HL-60/S4 (cell line): ENCODE measurements at regions not wholly inside any gene's neighbourhood (a gene's known extent, or its start where the extent isn't known, plus 50 kb on each side); places are given as distances from the start of the nearest gene placed in this dataset.

Source experiments
- in situ Hi-C: fragments of 300-500 bp; cut with MboI; formaldehyde crosslinking; loops from 2 replicates; pipeline ENCODE4 v1.14.3; 2022; ENCODE audit warnings: low sequenced_read_pairs

DNA sequence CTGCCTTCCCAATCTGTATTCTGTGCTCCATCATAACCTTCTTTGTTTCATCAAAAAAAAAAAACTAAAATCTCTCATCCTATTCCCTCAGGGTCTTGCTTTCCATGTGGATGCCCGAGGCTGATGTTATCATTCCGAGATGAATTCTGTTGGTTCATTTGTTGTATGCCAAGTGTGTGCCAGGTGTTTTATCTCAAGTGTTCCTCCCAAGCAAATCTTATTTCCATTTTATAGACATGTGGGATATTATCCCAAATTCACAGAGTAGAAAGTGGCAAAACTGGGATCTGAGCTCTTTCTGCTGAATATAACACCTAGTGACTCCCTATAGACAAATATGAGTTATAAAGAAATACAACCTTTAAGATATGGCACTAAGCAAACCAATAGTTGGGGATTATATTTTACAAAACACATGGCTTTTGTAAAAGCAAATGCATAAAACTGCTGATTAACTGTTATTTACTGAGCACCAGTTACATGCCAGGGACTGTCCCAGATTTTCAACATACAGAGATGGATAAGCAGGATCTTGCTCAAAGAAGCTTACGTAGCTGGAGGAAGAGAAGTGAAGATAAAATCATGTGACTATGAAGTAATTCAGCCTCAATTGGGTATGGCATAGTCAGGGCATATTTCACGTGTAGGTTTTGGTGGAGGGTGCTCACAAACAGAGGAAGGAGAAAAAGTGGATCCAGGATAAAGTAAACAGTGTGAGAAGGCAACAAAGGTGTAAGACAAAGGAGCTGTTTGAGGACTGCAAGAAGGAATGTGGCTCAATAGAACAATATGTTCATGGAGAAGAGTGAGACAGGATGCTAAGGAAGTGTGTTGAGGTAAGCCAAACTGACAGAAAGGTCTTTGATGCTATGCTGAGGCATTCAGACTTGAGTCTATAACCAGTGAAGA, 143.3 kb upstream of the ADAMTSL1 start:
- in situ Hi-C loops, result no loop called here

DNA sequence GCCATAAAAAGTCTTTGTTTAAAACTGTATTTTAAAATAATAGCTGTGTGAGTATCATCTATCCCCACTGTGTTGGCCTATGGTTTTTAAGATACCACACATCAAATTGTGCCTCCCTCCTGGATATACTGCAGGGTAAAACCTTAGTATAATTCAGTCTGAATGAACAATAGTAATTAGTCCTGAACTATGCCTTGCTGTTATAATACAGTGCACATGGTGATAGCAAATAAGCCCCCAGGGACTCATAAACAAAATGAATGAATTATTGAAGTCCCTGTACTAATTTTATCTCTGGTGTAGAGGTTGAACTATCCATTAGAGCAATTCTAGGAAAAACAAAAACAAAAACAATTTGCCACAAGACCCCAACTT, 142.7 kb upstream of the ADAMTSL1 start:
- in situ Hi-C loops, result no loop called here

DNA sequence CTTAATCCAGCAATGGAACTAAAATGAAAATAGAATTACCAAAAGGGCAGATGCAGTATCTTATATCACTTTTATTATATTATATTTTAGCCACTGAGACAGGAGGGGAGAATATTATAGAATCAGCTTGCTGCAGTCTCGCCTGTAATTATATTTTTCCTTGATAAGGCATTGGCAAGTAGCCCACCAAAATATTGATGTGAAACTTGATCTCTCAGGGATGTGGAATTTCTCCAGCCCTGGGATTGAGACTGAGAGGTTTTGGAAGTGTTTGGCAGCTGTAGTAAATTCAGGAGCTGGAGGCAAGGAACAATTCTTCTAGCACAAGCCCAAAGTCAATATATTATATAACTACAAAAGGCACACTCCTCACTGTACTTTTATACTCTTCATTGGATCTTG, 142.1 kb upstream of the ADAMTSL1 start:
- in situ Hi-C loops, result no loop called here

GRCh38 chr9:18333157-18333556, 140.8 kb upstream of the ADAMTSL1 start:
- in situ Hi-C loops, result no loop called here

GRCh38 chr9:18335825-18336224, 138.1 kb upstream of the ADAMTSL1 start:
- in situ Hi-C loops, result no loop called here

GRCh38 chr9:18338042-18338441, 135.9 kb upstream of the ADAMTSL1 start:
- in situ Hi-C loops, result no loop called here

- in situ Hi-C loops, result no loop called here
These were observed 130.2 kb upstream of the ADAMTSL1 start for GRCh38 chr9:18343784-18344183.

- in situ Hi-C loops, result no loop called here
These were observed 127.2 kb upstream of the ADAMTSL1 start for GRCh38 chr9:18346745-18347144.

DNA sequence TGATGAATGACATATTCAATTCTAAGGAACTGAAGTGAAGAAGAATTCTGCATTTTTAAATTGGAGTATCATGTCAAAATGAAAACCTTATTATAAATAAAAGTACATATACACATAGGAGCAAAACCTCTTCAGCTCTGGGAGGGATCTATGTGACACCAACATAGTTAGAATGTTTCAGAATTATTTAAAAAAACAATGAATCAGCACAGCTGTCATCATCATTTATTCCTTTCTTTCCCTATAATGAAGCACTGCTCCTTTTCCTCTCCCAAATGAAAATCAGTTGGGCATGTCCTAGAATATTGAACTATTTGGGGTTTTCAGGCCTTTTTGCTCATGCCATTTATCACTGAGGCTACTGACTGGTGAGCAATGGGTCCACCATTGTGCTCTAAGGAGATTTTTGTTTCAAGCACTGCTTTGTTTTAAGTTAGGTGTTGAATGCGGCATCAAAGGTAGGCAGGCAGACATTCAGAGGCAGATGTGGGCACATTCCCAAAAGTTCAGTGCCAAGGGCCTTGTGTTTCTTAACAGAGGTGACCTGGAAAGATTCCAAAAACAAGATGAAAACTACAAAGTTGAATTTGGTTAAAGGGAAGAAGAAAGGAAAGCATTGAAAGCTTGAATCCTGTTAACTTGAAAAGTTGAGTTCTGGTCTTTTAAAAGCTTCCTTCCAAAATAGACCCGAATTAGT, 126.4 kb upstream of the ADAMTSL1 start:
- in situ Hi-C loops, result no loop called here

- in situ Hi-C loops, result no loop called here
These were observed 125.9 kb upstream of the ADAMTSL1 start for GRCh38 chr9:18348083-18348475.

DNA sequence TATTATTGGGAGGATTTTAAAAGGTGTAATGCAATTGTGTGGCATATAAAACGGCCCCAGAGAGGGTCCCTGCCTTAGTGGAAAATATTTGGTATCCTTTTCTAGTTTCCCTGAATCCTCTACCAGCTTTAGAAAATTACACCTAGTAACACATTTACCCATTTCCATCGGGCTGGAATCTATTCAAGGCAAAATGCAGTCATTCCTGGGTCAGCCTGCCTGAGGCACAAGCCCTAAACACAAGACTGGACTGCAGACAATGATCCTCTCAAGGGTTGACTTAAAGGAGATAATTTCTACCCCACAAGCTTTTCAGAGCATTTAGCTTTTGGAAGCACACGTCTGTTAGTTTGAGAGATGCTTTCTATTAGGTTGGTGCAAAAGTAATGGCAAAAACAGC, 124.4 kb upstream of the ADAMTSL1 start:
- in situ Hi-C loops, result no loop called here

- in situ Hi-C loops, result no loop called here
These were observed 123.9 kb upstream of the ADAMTSL1 start for GRCh38 chr9:18350036-18350435.

DNA sequence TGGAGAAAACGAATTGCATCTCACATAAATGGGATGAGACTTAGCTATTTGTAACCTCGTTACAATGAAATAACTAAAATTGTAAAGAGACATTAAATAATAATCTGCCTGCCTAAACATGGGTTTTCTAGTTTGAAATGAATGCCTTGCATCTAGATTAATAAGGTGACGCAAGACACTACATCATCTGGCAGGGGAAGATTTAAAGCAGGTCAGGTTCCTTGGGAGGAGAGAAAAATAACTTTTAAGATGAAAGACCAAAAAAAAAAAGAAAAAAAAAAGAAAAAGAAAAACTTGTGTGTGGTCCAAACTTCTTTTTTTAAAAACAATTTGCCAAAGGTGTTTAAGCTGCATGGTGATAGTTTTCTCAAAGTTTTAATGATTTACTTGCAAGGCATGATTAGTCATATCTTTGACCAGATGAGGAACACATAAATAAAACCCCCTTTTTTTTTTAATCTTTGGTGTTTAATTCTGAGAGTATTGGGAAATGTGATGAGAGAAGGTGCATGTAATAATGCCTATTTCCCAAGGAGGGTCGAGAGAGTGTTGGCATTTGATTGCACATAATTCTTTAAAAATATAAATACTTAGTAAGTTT, 122.9 kb upstream of the ADAMTSL1 start:
- in situ Hi-C loops, result no loop called here

DNA sequence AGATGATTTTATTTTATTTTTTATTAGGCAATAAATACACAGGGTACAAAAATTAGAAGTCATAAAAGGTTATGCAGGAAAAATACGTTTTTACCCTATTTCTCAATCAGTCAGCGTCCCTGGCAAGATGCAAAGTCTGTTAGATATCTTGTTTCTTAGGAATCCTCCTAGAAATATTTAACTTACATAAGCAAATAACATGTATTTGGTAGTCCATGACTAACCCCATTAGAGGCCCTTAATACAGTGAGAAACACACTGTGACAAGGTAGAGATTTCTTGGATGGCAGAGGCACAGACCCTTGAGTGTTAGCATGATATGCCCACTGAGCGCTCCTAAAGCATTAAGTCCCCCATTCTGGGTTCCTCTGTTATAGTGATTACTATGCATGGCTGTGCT, 121.2 kb upstream of the ADAMTSL1 start:
- in situ Hi-C loops, result no loop called here

DNA sequence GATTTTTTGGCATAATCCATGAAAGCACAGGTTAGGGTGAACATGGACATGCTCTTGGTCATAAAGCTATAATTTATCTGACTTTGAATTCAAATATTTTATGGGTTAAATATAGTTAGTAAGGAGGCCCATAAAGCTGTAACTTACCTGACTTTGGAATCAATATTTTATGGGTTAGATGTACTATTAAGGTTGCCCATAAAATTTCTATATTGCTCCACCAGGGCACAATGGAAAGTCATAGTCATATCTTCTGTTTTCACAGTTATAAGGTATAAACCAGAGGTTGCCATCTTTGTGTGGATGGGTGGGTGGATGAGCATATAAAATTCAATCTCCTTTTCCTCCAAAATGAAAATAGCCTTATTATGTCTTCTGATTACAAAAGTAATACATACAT, 120.5 kb upstream of the ADAMTSL1 start:
- in situ Hi-C loops, result no loop called here

DNA sequence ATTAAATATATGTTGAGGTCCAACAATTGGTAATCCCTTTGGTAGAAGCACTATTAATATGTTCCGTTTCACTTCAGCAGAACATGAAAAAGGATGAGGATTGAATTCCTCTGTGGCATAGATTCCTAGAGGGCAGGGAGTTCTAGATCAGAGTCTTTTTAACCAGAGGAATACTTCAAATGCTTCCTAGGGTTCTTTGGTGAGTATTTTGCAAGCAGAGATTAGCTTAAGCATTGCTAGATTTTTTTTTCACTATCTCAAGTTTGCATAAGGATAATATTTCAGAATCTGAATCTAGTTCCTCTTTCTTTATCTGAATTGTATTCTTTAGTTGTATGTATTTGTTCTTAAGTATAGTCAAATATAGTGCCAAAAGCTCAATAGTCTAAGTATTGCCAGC, 116.6 kb upstream of the ADAMTSL1 start:
- in situ Hi-C loops, result no loop called here

DNA sequence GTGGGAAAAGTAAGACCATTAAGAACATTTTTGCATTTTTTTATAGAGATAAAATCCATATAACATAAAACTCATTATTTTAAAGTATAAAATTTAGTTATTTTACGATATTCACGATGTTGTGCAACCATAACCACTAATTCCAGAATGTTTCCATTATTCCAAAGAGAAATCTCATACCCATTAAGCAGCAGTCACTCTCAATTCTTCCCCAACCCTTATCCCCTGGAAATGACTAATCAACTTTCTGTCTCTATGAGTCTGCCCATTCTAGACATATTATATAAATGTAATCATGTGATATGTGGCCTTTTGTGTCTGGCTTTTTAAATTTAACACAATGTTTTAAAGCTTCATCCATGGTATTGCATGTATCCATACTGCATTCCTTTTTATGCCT, 115.6 kb upstream of the ADAMTSL1 start:
- in situ Hi-C loops, result no loop called here

DNA sequence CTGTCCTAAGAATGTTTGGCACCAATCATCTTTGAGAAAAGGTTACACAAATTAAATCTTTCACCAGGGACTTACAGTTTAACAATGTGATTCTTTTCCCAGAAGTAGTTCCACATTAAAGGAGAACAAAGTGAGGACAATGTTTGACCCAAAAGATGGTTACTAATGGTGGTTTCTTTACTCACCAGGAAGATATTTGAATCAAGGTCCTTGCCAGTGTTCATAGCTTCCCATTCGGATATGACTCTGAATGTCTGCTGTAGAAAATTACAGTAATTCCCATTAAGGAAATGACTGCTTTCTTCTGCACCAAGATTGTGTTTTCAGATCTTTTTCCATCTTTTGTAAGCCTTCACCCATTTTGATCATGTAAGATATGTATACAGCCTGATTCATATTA, 114.6 kb upstream of the ADAMTSL1 start:
- in situ Hi-C loops, result no loop called here

DNA sequence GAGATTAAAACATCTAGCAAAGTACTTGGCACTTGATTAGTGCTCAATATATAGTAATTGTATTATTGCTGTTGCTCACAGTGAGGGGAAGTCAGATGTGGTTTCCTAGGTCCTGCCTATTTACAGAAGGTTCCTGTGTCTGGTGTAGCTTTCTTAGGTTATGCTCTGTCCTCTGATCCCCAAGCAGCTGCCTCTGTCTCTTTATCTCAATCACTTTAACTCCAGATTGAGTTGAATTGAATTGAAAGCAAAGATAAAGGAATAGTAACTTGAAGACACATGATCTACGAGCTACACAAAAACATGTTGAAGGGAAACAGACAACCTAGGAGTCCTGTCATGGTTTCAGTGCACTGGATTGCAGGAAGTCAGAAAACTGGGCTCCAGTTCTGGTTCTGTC, 113.9 kb upstream of the ADAMTSL1 start:
- in situ Hi-C loops, result no loop called here

DNA sequence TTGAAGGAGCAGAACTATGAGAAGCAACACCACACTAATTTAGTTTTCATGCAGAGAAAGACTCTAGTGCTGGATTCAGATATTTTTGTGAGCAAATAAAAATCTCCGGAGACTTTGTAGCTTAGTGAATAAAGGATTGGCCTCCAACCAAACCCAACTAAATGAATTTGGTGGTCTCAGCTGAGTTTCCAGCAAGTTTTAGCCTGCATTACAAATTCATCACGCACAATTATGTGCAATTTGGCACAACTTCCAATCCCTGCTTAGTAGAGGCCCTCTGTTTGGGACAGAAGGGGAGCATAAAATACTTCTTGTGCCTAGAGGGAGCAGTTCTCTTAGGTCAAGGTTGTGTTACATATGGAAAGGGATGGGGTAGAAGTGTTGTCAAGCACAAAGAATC, 112.3 kb upstream of the ADAMTSL1 start:
- in situ Hi-C loops, result no loop called here

DNA sequence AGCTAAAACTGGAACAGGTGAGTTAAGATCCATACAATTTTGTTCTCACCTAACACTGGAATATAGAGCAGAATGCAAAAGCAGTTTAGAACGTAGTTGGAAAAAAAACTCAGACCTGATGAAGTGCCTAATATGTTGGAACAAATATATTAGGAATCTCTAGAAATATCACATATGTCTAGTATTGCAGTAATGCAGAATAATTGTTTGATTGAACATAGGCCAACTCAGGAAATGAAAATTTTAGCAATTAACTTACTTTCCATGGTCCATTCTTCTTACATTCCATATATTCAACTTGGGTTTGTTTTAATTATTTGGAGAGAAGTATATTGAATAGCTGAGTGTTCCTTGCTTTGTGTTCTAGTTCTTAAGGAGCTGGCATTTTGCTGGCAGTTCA, 111.8 kb upstream of the ADAMTSL1 start:
- in situ Hi-C loops, result no loop called here
